NT2/D1 (cell line): ENCODE measurements at regions not wholly inside any gene's neighbourhood (a gene's known extent, or its start where the extent isn't known, plus 50 kb on each side); places are given as distances from the start of the nearest gene placed in this dataset.

Experiments used
- SUZ12 ChIP-seq: IDR thresholded peaks from 2 replicates; pipeline ENCODE4 v1.6.1; 2011; ENCODE audit not compliant: insufficient read length, insufficient read depth; ENCODE audit errors: extremely low read depth
- ZNF274 ChIP-seq: IDR thresholded peaks from 2 replicates; pipeline ENCODE4 v1.6.1; 2011; ENCODE audit warnings: mild to moderate bottlenecking, low read depth, low read length

DNA sequence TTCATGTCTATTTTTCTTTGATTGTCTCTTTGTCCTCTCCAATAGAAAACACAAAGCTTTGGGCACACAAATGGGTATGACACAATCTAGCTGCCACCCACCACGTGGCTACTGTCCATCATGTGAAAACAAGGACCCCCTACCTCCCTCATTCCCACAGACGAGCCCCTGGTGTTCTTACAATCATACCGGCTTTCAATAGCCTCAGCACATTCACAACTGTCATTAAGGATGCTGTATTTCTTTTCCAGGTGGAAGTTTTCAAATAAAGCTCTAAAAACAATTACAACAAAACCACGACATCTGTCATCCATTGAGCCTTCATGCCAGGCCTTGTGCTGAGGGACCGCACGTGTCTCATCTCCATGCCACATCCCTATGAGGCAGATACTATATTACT is 552.6 kb upstream of the ADAMTS9 start:
- no peak for TF ChIP-seq SUZ12
- TF ChIP-seq ZNF274: no peak
